ENCODE measurements at regions not wholly inside any gene's neighbourhood (a gene's known extent, or its start where the extent isn't known, plus 50 kb on each side); places are given as distances from the start of the nearest gene placed in this dataset.

DNA sequence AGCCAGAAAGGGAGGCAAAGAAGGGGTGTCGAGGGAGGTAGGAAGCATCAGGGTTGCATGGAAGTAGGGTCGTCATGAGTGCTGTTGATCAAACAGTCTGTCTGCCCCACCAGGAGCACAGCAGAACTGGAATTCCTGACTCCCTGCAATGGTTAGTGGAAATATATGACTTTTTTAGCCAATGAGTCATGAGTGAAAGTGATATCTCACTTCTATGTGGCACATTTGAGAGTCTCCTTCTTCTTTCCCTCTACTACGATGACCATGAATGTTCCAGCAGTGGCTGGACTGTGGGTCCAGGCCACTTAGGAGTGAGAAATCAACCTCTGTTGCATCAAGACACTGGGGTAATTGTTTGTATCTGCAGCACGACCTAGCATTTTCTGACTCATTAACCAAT is 199.5 kb downstream of the TTC32 start:
- Histone ChIP-seq H4K5ac (ENCODE audit: insufficient read length, low read depth, low read length) (no peak overlapping the region), H2AK5ac (ENCODE audit: insufficient read length, low read length) (no peak overlapping the region), H2BK120ac (ENCODE audit: low read depth, low read length, poor library complexity, severe bottlenecking) (no peak overlapping the region), H2BK12ac (ENCODE audit: insufficient read length, low read depth, low read length) (no peak overlapping the region), H3K27ac (ENCODE audit: insufficient read length, low read depth, low read length) (no peak overlapping the region), H3K79me2 (ENCODE audit: insufficient read depth, low read length) (no peaks in the 10 kb centered on the region), H3K23me2 (ENCODE audit: insufficient read length, low read depth, low read length, poor library complexity, severe bottlenecking) (no peaks in the 10 kb centered on the region), H3K4me2 (ENCODE audit: insufficient read depth, insufficient read length, low read length) (no peak overlapping the region), H2BK15ac (ENCODE audit: low read depth, low read length) (no peak overlapping the region), H3K4ac (ENCODE audit: low read depth, low read length) (no peak overlapping the region), H4K91ac (ENCODE audit: insufficient read length, low read depth, low read length) (no peak overlapping the region), H3T11ph (ENCODE audit: low read length) (no peak overlapping the region), H3K79me1 (ENCODE audit: insufficient read depth, low read depth, low read length, poor library complexity, severe bottlenecking) (no peaks in the 10 kb centered on the region), H2AFZ (ENCODE audit: low read length) (no peak overlapping the region), H4K8ac (replicated peaks; ENCODE audit: insufficient read length, low read depth, low read length) (no peak overlapping the region), H3K23ac (ENCODE audit: insufficient read length, low read depth, low read length) (no peak overlapping the region), H2BK5ac (ENCODE audit: insufficient read length, low read length) (no peak overlapping the region), H2BK20ac (ENCODE audit: low read depth, low read length, poor library complexity, severe bottlenecking) (no peak overlapping the region), H3K14ac (ENCODE audit: insufficient read depth, low read length) (no peak overlapping the region), H3K56ac (ENCODE audit: insufficient read length, low read depth, low read length) (no peak overlapping the region), H3K9me3 (ENCODE audit: control insufficient read depth, low read depth, low read length) (no peaks in the 10 kb centered on the region), H3K27me3 (ENCODE audit: insufficient read depth, low read length) (no peaks in the 10 kb centered on the region), H3K9ac (ENCODE audit: extremely low read depth, insufficient read length, low read length) (no peak overlapping the region), H3K18ac (ENCODE audit: insufficient read length, low read depth, low read length) (no peak overlapping the region), H3K4me1 (ENCODE audit: insufficient read depth, low read length) (no peaks in the 10 kb centered on the region), H4K20me1 (ENCODE audit: control insufficient read depth, insufficient read depth, insufficient read length) (no peaks in the 10 kb centered on the region)
- Mint-ChIP-seq H3K27ac (no peak overlapping the region), H3K4me3 (no peak overlapping the region), H3K9me3 (peaks cover 0 to 8% of the 10 kb centered on the region in 2 experiments; a peak in 1 of 5 replicates), H3K36me3 (ENCODE audit: insufficient read depth in 1 of 3, low read depth in 3 of 3) (no peaks in the 10 kb centered on the region), H3K4me1 (no peaks in the 10 kb centered on the region), H3K27me3 (ENCODE audit: low read depth) (peaks cover 3% of the 10 kb centered on the region; the same call in 1 of the 2 replicates)
- DNase-seq, result no peak
- TF ChIP-seq, protein P1, sequence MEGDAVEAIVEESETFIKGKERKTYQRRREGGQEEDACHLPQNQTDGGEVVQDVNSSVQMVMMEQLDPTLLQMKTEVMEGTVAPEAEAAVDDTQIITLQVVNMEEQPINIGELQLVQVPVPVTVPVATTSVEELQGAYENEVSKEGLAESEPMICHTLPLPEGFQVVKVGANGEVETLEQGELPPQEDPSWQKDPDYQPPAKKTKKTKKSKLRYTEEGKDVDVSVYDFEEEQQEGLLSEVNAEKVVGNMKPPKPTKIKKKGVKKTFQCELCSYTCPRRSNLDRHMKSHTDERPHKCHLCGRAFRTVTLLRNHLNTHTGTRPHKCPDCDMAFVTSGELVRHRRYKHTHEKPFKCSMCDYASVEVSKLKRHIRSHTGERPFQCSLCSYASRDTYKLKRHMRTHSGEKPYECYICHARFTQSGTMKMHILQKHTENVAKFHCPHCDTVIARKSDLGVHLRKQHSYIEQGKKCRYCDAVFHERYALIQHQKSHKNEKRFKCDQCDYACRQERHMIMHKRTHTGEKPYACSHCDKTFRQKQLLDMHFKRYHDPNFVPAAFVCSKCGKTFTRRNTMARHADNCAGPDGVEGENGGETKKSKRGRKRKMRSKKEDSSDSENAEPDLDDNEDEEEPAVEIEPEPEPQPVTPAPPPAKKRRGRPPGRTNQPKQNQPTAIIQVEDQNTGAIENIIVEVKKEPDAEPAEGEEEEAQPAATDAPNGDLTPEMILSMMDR (conservative IDR thresholded peaks at IDR 0.05), result no peak
- WGBS (ENCODE audit: extremely low coverage, insufficient read length, low lambda C conversion rate), result no CpG with 5 or more reads among the region's 4 CpGs

Data from H9 (cell line).